ENCODE measurements at regions not wholly inside any gene's neighbourhood (a gene's known extent, or its start where the extent isn't known, plus 50 kb on each side); places are given as distances from the start of the nearest gene placed in this dataset.
"Not testable (repeated sequence)": the region's sequence is repeated elsewhere in the genome, so short reads cannot be mapped to it uniquely, and the experiment has no call there.

DNA sequence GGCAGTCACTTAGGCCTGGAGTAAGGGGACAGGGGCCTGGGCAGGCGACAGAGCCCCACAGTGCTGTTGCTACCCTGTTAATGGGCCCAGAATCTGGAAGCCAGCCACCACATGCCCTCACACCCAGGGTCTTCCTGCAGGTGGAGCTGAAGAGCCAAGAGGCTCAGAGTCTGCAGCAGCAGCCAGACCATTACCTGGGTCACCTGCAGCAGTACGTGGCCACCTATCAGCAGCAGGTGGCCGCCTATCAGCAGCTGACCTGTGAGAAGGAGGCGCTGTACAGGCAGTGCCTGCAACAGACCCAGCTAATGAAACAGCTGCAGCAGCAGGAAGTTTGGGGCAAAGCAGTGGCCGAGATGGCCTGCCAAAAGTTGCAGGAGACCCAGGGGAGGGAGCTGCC, 104.2 kb upstream of the FAN1 start:
- TF ChIP-seq, protein P1, sequence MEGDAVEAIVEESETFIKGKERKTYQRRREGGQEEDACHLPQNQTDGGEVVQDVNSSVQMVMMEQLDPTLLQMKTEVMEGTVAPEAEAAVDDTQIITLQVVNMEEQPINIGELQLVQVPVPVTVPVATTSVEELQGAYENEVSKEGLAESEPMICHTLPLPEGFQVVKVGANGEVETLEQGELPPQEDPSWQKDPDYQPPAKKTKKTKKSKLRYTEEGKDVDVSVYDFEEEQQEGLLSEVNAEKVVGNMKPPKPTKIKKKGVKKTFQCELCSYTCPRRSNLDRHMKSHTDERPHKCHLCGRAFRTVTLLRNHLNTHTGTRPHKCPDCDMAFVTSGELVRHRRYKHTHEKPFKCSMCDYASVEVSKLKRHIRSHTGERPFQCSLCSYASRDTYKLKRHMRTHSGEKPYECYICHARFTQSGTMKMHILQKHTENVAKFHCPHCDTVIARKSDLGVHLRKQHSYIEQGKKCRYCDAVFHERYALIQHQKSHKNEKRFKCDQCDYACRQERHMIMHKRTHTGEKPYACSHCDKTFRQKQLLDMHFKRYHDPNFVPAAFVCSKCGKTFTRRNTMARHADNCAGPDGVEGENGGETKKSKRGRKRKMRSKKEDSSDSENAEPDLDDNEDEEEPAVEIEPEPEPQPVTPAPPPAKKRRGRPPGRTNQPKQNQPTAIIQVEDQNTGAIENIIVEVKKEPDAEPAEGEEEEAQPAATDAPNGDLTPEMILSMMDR (conservative IDR thresholded peaks at IDR 0.05): peak; percentile 71

DNA sequence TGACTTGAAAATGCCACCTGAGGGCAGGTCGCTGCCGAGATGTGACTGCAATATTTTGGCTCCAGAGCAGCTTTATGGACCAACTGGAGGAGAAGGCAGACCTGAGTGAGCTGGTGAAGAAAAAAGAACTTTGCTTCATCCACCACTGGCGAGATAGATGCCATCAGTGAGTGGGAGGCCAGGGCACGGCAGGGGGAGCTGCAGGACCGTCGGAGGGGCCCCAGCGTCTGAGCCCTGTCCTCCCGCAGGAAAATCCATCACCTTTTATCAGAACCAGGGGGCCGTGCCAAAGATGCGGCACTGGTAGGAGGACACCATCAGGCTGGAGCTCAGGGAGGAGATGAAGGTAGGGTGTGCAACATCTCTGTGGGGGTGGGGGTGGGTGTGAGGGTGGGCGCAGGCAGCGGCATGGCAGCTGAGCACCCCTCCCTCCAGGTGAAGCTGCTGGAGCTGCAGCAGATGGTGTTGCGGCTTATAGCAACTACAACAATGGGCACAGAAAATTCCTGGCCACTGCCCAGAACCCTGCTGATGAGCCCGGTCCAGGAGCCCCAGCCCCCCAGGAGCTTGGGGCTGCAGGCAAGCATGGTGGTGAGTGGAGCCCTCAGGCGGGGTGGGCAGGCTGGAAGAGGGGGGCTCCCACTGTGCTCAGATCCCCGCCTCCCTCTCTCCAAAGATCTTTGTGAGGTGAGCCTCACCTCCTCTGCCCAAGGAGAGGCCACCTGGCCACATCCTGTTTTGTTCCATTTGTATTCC, 102.4 kb upstream of the FAN1 start:
- H3K27ac ChIP-seq: not testable (repeated sequence)

More for the DNA sequence above, 104.2 kb upstream of the FAN1 start:
- not testable (repeated sequence) for H3K27ac ChIP-seq

DNA sequence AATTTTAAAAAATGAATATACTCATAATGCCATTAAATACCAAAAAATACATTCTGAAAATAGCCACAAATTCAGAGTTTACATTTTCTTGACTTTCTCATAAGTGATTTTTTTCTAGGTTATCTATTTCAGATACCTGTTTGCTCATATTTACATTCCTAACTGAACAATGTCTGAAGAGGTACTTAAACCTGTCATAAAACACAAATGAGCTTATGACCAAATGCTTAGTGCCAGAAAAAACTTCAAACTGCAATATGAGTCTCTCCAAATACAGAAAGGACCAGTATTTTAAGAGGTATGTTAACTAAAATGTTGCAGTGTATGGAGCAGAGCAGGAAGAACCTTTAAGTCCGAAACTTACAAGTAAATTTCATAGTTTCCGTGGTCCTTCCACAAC, 101.7 kb upstream of the FAN1 start:
- H3K27ac ChIP-seq: not testable (repeated sequence)

DNA sequence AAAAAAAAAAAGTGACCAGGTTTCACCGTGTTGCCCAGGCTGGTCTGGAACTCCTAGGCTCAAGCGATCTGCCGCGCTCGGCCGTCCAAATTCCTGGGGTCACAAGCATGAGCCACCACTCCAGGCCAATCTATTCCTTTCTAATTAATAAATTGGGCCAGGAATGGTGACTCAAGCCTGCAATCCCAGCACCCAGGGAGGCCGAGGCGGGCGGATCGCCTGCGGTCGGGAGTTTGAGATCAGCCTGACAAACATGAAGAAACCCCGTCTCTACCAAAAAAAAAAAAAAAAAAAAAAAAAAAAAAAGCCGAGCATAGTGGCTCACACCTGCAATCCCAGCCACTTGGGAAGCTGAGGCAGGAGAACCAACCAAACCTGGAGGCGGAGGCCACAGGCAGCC, 100.0 kb upstream of the FAN1 start:
- H3K27ac ChIP-seq: not testable (repeated sequence)

DNA sequence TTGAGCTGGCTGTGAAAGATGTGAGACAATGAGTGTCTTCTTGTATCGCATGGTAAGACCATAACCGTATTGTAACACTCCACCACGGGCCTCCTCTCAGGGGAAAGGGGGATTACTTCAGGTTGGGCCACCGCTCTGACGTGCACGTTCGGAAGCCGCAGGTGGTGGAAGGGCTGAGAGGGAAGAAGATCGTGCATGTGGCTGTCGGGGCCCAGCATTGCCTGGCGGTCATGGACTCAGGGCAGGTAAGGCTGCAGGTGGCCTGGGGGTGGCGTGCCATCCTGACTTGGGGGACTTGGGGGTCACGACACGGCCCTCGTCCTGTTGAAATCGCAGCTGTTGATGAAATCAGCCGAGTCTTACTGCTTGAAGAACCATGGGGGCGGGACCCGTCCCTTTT, 87.3 kb upstream of the FAN1 start:
- no peak overlapping the region for H3K27ac ChIP-seq
- TF ChIP-seq, protein P1 (conservative IDR thresholded peaks at IDR 0.05): no peak

DNA sequence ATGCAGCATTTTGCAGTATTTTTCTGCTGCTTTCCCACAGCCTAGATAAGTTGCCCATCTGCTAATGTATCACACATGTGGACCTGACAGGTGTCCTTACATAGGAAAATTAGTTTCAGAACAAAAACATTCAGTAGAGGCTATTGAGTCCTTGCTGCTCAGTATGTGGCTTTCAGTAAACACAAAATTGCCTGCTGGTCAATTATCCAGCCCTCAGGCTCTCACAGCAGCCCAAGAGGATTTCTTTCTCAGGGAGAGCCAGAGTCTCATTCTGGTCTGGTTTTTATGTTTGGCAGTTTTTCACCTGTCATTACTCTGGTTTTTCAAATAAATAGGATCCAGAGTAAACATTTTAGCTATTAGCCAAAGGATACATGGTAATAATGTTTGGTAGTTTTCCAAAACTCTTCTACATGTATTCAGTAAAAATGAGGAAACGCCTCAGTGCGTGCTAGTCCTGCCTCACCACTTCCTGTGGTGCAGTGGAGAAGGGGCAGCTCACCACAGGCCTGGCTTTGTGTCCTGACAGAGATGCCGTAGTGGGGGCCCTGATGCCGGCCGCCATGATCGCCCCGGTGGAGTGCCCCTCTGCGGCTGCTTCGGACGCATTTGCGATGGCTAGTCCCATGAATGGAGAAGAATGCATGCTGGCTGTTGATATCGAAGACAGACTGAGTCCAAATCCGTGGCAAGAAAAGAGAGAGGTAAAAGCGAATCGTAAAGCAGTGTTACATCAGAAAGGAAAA, 80.5 kb upstream of the FAN1 start:
- peak overlapping the region; percentile 27; the same call in 1 of the 2 replicates for H3K27ac ChIP-seq

DNA sequence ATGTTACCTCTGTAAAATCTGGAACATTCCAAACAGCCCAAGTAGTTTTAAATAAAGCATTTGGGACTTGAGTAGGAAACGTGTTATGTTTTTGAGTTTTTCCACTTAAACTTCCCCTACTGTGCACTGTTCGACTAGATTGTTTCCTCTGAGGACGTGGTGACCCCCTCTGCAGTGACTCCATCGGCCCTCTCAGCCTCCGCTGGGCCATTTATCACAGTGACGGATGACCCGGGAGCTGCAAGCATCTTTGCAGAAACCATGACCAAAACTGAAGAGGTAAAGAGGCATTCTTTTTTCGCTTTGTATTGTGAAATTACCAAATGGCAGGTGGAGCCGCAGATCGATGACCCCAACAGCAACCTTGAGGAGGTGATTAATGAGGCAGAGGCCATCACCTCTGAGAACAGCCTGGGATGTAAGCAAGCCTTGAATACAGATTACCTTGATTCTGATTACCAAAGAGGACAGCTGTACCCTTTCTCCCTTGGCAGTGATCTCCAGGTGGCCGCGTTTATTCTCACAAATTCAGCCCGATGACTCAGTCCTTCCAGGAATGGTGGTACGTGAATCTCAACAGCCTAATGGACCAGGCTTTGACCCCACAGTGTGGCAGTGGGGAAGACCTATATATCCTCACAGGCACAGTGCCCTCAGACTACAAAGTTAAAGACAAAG, 79.1 kb upstream of the FAN1 start:
- no peak overlapping the region for H3K27ac ChIP-seq
- TF ChIP-seq, protein P1 (conservative IDR thresholded peaks at IDR 0.05): no peak

DNA sequence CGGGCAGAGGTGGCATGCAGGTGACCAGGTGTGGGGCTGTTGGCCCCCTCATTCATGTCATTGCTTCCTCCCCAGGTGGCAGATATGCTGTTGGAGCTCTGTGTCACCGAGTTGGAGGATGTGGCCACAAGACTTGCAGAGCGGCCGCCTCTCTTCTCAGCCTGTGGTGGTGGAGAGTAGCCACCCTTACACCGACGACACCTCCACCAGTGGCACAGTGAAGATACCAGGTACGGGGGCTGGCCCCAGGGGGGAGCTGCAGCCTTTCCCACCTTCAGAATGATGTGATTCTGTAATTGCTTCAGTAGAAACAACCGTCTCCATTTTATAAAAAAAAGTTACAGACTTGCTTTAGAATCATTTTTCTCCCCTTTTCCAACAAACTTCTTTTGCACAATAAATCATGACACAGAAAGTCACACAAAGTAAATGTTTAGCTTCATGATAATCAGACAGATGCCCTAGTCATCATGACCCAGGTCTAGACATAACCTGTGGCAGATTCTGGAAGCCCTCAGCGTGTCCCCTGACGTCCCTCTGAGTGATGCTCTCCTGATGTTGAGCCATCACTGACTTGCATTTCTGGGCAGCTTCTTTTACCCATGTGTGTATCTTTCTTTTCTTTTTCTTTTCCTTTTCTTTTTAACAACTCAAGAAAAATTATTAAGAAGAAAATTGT, 76.0 kb upstream of the FAN1 start:
- no peak overlapping the region; the same call in 1 of the 2 replicates for H3K27ac ChIP-seq
- TF ChIP-seq, protein P1 (conservative IDR thresholded peaks at IDR 0.05): no peak

DNA sequence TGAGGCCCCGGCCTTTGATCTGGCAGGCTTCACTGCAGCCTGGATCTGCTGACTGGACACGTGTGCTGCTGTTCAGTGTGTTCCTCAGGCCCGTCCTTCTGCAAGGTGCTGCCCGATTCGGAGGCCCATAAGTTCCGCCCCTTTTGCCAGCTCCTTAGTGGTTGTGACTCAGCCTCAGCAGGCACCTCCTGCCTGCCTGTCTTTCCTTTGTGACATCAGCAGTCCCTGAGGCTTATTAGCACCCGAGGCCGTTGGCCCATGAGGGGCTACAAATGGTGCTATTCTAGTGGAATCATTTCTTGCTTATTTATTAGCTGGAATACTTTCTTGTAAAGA, 75.4 kb upstream of the FAN1 start:
- H3K27ac ChIP-seq: peak overlapping the region; percentile 10; the same call in 1 of the 2 replicates

DNA sequence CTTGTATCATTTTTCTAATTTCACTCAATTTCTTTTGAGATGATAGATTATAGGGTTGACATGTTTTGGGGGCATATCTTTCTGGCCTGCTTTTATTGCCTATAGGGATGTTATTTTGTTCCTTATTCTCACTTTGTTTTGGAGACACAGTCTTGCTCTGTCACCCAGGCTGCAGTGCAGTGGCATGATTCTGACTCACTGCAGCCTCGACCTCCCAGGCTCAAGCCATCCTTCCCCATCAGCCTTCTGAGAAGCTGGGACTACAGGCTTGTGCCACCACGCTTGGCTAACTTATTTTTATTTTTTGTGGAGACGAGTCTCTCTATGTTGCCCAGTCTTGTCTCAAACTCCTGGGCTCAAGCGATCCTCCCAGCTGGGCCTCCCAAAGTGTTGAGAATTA, 72.8 kb upstream of the FAN1 start:
- TF ChIP-seq, protein P1 (conservative IDR thresholded peaks at IDR 0.05): no peak
- no peak overlapping the region for H3K27ac ChIP-seq

DNA sequence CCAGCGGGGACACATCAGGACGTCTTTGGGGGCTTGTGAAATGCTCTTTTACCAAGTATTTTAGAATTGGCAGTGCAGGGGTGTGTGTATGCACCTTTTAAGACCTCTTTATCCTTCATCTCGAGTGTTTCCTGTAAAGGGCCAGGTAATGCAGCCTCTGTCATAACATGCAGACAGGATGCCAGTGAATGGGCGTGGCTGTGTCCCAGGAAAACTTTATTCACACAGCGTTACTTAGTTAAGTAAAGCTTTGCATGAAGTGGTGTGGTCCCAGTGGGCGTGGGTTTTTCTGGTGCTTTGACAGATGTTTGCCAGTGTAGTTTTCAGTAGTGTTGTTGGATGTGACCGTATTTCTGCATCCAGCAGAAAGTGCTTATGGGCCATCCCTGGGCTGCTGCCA, 70.3 kb upstream of the FAN1 start:
- not testable (repeated sequence) for H3K27ac ChIP-seq

DNA sequence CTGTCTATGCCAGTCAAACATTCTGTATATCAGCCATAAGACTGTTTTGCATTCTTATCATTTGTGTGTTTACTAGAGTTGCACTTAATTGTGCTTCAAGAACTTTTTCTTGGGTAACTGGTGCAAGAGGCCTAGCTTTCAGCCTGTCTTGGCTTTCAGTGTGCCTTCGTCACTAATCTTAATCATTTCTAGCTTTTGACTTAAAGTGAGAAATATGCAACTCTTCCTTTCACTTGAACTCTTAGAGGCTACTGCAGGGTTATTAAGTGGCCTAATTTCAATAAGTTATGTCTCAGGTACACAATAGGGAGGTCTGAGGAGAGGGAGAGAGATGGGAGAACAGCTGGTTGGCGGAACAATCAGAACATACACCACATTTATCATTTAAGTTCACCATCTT, 62.1 kb upstream of the FAN1 start:
- H3K27ac ChIP-seq: not testable (repeated sequence)

DNA sequence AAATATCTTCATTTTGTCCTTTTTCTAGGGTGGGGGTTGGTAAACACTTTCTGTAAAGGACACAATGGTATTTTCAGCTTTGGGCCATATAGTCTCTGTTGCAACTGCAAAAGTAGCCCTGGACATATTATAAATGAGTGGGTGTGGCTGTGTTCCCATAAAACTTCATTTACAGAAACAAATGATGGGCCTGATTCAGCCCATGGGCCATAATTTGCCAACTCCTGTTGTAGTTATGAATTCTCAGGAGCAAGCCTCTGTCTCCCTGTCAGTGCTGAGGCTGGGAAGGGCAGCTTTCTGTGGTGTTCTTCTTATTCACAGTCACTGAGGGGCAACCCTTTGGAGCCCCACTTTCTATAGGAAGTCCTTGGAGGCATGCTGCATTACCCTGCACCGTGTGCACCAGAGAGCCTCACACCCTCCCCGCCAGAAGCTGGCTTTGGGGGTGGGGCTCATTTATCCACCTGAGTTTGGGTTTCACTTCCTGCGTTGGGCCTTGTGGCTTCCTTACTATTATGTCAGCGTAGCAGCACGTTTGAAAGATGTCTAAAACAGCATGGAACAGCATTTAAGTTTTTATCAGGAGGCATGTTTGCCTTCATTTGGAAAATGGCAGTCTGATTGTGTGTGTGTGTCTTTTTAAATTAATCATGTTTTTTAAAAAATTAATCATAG, 60.8 kb upstream of the FAN1 start:
- H3K27ac ChIP-seq: not testable (repeated sequence)

DNA sequence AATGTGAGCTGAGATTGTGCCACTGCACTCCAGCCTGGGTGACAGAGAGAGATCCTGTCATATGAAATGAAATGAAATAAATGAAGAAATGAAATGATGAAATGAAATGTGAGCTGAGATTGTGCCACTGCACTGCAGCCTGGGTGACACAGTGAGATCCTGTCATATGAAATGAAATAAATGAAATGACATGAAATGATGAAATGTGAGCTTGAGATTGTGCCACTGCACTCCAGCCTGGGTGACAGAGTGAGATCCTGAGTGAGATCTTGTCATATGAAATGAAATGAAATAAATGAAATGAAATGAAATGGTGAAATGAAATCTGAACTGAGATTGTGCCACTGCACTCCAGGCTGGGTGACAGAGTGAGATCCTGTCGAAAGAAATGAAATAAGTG, 58.2 kb upstream of the FAN1 start:
- not testable (repeated sequence) for H3K27ac ChIP-seq
